PC-9 (cell line): ENCODE measurements at regions not wholly inside any gene's neighbourhood (a gene's known extent, or its start where the extent isn't known, plus 50 kb on each side); places are given as distances from the start of the nearest gene placed in this dataset.

Source experiments
- EZH2 ChIP-seq: fragments of 200-600 bp; sonication (generic); IDR thresholded peaks from 2 replicates; pipeline ENCODE4 v1.8.0; 2017; ENCODE audit warnings: antibody characterized with exemption, low read depth
- TF ChIP-seq, protein P1 (sequence below): fragments of 200-600 bp; sonication (generic); conservative IDR thresholded peaks from 2 replicates; pipeline ENCODE4 v1.6.1; 2017; ENCODE audit warnings: mixed run types, antibody characterized with exemption, mild to moderate bottlenecking, moderate library complexity

DNA sequence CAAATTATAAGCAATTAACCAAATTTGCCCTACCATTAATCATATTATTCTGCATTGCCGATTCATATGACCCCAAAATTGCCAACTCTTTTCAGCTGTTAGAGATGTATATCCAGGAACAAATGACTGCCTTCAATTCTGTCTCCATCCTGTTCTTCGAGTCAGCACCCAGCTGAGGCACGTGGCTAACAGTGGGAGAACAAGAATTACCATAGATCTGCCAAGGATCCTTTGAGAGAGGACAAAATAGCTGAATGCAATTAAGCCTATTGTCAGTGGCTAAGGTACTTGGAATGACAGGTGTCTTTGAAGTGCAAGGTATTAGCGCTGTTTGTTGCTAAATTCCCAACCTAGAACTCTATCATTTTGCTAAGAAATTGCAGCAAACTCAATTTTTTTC, 426.1 kb downstream of the TSHZ3 start:
- TF ChIP-seq EZH2 = no peak
- TF ChIP-seq, protein P1, sequence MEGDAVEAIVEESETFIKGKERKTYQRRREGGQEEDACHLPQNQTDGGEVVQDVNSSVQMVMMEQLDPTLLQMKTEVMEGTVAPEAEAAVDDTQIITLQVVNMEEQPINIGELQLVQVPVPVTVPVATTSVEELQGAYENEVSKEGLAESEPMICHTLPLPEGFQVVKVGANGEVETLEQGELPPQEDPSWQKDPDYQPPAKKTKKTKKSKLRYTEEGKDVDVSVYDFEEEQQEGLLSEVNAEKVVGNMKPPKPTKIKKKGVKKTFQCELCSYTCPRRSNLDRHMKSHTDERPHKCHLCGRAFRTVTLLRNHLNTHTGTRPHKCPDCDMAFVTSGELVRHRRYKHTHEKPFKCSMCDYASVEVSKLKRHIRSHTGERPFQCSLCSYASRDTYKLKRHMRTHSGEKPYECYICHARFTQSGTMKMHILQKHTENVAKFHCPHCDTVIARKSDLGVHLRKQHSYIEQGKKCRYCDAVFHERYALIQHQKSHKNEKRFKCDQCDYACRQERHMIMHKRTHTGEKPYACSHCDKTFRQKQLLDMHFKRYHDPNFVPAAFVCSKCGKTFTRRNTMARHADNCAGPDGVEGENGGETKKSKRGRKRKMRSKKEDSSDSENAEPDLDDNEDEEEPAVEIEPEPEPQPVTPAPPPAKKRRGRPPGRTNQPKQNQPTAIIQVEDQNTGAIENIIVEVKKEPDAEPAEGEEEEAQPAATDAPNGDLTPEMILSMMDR = no peak
